ENCODE measurements at regions not wholly inside any gene's neighbourhood (a gene's known extent, or its start where the extent isn't known, plus 50 kb on each side); places are given as distances from the start of the nearest gene placed in this dataset.

DNA sequence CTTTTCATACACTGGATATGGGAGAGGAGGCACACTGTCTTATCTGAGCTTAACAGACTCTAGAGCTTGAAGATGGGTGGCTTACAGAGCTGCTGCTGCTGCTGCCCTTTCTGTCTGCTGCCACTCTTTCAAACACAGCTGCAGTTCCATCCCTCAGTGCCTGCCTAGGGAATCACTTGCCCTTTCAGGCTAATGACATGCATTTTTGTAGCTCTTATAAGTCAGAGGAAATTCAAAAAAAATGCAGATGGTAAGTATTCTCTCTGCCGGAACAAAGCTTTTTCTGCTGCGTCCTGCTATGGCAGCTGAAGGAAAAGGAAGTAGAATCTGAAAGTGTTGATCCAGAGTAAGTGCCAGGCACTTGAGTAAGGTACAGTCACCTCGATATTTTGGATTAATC, 460.4 kb upstream of the DIAPH2 start:
- no peak for TF ChIP-seq ZNF274 (IDR thresholded peaks at IDR 0.05; ENCODE audit: low read depth, low read length)
- no peak for TF ChIP-seq YY1 (IDR thresholded peaks at IDR 0.05; ENCODE audit: insufficient read depth, insufficient read length)
- no peak for TF ChIP-seq SUZ12 (IDR thresholded peaks at IDR 0.05; ENCODE audit: extremely low read depth, insufficient read depth, insufficient read length)

All from NT2/D1 (cell line).